ENCODE measurements at regions not wholly inside any gene's neighbourhood (a gene's known extent, or its start where the extent isn't known, plus 50 kb on each side); places are given as distances from the start of the nearest gene placed in this dataset.

DNA sequence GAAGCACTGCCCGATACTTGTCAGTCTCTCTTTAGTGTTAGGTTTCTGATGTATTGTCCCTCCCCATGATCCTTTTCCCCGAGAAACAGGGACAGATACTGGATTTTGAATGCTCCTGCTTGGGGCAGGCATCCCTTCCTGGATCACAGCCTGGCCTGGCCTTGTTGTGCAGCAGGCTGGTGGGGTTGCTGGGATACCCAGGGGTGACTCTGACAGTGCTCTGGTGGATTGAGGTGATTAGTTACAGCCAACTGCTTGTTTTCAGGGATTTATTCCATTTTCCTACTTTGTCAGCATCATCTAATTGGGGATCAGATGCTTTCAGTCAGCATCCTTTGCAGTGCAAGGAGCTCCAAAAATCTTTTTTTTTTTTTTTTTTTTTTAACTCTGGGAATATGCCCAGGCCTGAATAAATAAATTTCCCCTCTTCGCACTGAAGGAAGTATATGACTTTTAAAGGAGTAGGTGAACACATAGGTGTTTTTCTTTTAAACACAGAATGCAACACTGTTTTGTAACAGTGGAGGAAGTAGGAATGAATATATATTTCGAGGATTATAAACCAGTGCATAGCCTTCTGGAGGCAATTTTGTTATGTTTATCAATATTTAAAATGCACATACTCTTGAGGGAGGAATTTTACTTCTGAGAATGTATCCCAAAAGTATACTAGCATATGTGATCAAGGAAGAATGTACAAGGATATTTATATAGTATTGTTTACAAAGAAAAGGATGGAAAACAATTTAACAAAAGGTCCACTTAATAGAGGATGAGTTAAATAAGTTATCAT lies 127.3 kb upstream of the ELL2 start:
- no peak for DNase-seq

- no peak for DNase-seq
These were observed 126.3 kb upstream of the ELL2 start for GRCh38 chr5:96087939-96088338.

- DNase-seq, result no peak
These were observed 123.3 kb upstream of the ELL2 start for GRCh38 chr5:96084874-96085506.

DNA sequence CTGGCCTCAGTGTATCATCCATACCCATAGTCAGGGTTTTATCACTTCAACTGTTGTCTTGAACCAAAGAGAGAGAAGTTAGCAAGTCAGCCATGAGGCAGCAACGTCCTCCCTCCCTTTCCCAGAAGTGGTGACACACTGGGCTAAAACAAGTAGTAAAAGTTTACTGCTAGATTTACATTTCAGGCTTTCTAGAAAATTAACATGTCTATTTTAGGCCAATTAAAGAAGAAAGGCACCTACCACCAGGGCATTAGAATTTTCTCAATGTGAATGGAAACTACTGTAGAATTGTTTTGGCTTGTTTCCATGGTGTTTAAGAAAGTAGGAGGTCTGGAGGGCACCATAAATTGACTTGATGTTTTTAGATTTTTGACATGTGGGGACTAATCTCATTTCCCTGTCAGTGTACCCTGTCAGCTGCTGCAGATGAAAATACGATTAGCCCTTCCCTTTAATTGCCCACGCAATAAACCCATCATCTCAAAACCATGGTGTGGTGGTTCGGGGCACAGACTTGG lies 121.8 kb upstream of the ELL2 start:
- no peak for DNase-seq

GRCh38 chr5:96081276-96081858 lies 119.7 kb upstream of the ELL2 start:
- DNase-seq, result no peak

GRCh38 chr5:96080557-96080956 lies 118.9 kb upstream of the ELL2 start:
- DNase-seq, result no peak

GRCh38 chr5:96079962-96080361 lies 118.3 kb upstream of the ELL2 start:
- no peak for DNase-seq

- DNase-seq, result no peak
These were observed 117.4 kb upstream of the ELL2 start for GRCh38 chr5:96079075-96079474.

GRCh38 chr5:96076451-96076850 lies 114.8 kb upstream of the ELL2 start:
- no peak for DNase-seq

DNA sequence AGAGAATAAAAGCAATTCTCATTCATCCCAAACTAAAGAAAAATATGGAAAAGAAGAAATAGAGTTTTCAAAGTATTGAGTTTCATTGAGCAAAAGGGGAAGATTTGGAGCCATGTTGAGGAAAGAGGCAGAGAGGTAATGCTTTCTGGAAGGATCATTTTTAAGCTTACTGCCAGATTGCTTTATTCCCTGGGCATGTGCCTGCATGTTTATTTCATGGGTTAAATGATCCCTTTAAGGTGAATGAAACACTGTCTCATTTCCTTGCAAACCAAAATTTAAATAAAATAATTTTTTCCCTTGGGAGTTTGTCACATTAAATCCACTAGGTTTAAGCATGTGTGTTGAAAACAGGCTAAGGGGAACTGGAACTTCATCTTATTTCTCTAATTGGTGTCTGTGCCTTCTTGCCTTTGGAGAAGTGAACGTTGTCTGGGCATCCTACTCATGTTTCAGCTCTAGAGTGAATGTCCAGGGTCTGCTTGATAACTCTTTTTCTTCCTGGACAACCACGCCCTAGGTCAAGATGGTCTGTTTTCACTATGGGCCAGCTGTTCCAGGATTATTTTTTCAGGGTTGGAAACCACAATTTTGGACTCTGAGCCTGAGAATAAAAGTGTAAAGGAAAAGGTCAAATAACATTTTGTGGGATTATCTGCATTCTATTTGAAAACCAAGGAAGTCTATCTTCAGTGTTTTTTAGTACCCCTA lies 114.1 kb upstream of the ELL2 start:
- no peak for DNase-seq

GRCh38 chr5:96074870-96075269 lies 113.2 kb upstream of the ELL2 start:
- no peak for DNase-seq

- no peak for DNase-seq
These were observed 112.8 kb upstream of the ELL2 start for GRCh38 chr5:96074460-96074859.

GRCh38 chr5:96072791-96073165 lies 111.1 kb upstream of the ELL2 start:
- no peak for DNase-seq

DNA sequence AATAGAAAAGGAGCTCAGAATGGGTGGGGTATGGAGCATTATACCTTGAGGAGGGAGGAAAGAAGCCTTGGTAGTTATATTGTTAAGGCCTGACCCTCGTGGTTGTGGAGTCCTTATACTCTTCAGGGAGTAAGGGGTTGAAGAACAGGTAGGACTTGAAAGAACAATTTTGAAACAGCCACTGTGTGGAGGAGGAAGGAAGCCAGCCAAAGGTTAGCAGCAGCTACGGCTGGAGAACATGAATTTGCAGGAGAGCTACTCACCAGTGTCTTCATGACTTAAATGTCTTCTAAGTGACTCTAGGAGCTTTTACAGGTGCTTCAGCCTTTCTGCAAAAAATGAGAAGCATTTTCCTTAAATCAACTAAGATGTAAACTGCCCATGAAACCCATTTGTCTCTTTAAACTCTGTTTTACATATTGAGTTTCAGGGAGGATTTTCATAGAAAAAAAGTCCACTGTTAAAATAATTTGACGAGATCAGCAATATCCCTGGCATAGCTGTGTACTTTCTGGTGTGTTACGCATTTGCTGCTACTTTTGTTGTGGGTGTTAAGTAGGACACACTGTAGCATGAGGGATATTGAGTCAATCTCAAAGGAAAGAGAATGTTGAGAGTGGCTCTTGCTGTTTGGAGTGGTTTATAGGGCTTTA lies 110.6 kb upstream of the ELL2 start:
- DNase-seq, result no peak

GRCh38 chr5:96070622-96071225 lies 109.1 kb upstream of the ELL2 start:
- DNase-seq, result no peak

- no peak for DNase-seq
These were observed 106.4 kb upstream of the ELL2 start for GRCh38 chr5:96067894-96068614.

- no peak for DNase-seq
These were observed 105.6 kb upstream of the ELL2 start for GRCh38 chr5:96067251-96067650.

GRCh38 chr5:96066386-96066719 lies 104.7 kb upstream of the ELL2 start:
- no peak for DNase-seq

DNA sequence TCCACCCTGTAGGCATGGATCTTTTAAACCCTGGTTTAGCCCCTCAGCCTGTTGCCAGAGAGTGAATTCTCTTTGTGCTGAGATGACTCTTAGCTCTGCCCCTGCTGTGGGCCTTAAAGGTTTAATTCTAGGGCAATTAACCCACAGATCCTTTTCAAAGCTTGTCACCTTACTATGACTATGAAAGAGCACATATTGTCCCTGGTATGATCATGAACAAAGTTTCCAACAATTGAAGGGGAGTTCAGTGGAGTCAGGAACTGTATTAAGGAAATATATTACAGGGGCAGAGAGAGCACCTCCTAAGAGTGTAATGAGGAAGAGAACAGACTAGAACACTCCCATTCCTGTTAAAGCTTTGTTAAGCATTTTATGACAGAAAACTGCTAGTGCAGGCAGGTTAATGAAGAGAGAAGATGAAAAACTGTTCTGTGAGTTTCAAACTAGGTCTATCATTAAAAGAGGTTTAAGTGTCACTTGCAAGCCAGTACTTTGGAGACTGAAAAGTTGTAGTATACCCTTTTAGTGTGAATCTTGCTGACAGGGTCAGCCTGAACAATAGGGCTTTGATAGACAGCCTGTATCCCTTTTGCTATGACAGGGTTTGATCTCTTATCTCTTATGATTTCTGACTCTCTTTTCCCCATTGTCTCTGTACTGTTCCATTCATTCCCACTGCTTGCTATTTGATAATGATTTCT lies 104.2 kb upstream of the ELL2 start:
- no peak for DNase-seq

- no peak for DNase-seq
These were observed 103.2 kb upstream of the ELL2 start for GRCh38 chr5:96064877-96065276.

- DNase-seq, result no peak
These were observed 101.2 kb upstream of the ELL2 start for GRCh38 chr5:96062836-96063235.
